ENCODE measurements at regions not wholly inside any gene's neighbourhood (a gene's known extent, or its start where the extent isn't known, plus 50 kb on each side); places are given as distances from the start of the nearest gene placed in this dataset.

GRCh38 chr2:226123300-226123699 lies 676.3 kb downstream of the IRS1 start:
- TF ChIP-seq CTCF (IDR thresholded peaks at IDR 0.05) (no peak), POLR2A (IDR thresholded peaks at IDR 0.05) (no peak), POLR2AphosphoS5 (IDR thresholded peaks at IDR 0.05) (peak; percentile 69)
